KOPT-K1 (cell line): ENCODE measurements at regions not wholly inside any gene's neighbourhood (a gene's known extent, or its start where the extent isn't known, plus 50 kb on each side); places are given as distances from the start of the nearest gene placed in this dataset.

Source experiments
- H3K27ac ChIP-seq: fragments of 200-600 bp; sonication (generic); 2 replicates; pipeline ENCODE4 v1.5.1; 2016; ENCODE audit warnings: antibody characterized with exemption, mild to moderate bottlenecking, low read depth, low read length; ENCODE audit not compliant: poor library complexity, severe bottlenecking
- H3K36me3 ChIP-seq: fragments of 200-600 bp; sonication (generic); 2 replicates; pipeline ENCODE4 v1.5.1; 2017; ENCODE audit warnings: antibody characterized with exemption, mild to moderate bottlenecking, low read length, moderate library complexity; ENCODE audit not compliant: insufficient read depth
- H3K9me3 ChIP-seq: fragments of 200-600 bp; sonication (generic); 2 replicates; pipeline ENCODE4 v1.5.1; 2017; ENCODE audit warnings: antibody characterized with exemption, low read length, mild to moderate bottlenecking; ENCODE audit not compliant: insufficient read depth, poor library complexity, severe bottlenecking

- Histone ChIP-seq H3K9me3 (peaks cover 14% of the 10 kb centered on the region), H3K27ac (no peak overlapping the region), H3K36me3 (no peaks in the 10 kb centered on the region)
These were observed 289.5 kb upstream of the RGS6 start for GRCh38 chr14:71642715-71643114.

- Histone ChIP-seq H3K36me3 (peaks cover 4% of the 10 kb centered on the region; the same call in 1 of the 2 replicates), H3K9me3 (peaks cover 14% of the 10 kb centered on the region), H3K27ac (no peak overlapping the region)
These were observed 286.6 kb upstream of the RGS6 start for GRCh38 chr14:71645656-71646055.

GRCh38 chr14:71646518-71646917 lies 285.7 kb upstream of the RGS6 start:
- no peak overlapping the region for H3K27ac ChIP-seq
- peaks cover 6% of the 10 kb centered on the region; the same call in 1 of the 2 replicates for H3K36me3 ChIP-seq

GRCh38 chr14:71647086-71647784 lies 285.0 kb upstream of the RGS6 start:
- Histone ChIP-seq H3K36me3 (peaks cover 8% of the 10 kb centered on the region; the same call in 1 of the 2 replicates), H3K9me3 (peaks cover 13% of the 10 kb centered on the region), H3K27ac (no peak overlapping the region)

More at GRCh38 chr14:71646518-71646917, 285.7 kb upstream of the RGS6 start:
- peaks cover 14% of the 10 kb centered on the region for H3K9me3 ChIP-seq

- Histone ChIP-seq H3K27ac (no peak overlapping the region), H3K36me3 (peaks cover 8% of the 10 kb centered on the region; the same call in 1 of the 2 replicates), H3K9me3 (peaks cover 16% of the 10 kb centered on the region)
These were observed 283.5 kb upstream of the RGS6 start for GRCh38 chr14:71648725-71649124.

GRCh38 chr14:71650187-71650755 lies 282.0 kb upstream of the RGS6 start:
- Histone ChIP-seq H3K36me3 (peaks cover 8% of the 10 kb centered on the region; the same call in 1 of the 2 replicates), H3K9me3 (peaks cover 16% of the 10 kb centered on the region), H3K27ac (no peak overlapping the region)

GRCh38 chr14:71651228-71651627 lies 281.0 kb upstream of the RGS6 start:
- peaks cover 8% of the 10 kb centered on the region; the same call in 1 of the 2 replicates for H3K36me3 ChIP-seq
- no peak overlapping the region for H3K27ac ChIP-seq
- H3K9me3 ChIP-seq: peaks cover 16% of the 10 kb centered on the region

GRCh38 chr14:71652368-71652767 lies 279.9 kb upstream of the RGS6 start:
- Histone ChIP-seq H3K27ac (no peak overlapping the region), H3K36me3 (peaks cover 8% of the 10 kb centered on the region; the same call in 1 of the 2 replicates), H3K9me3 (peaks cover 16% of the 10 kb centered on the region)

- H3K27ac ChIP-seq: no peak overlapping the region
- peaks cover 16% of the 10 kb centered on the region for H3K9me3 ChIP-seq
- peaks cover 8% of the 10 kb centered on the region; the same call in 1 of the 2 replicates for H3K36me3 ChIP-seq
These were observed 277.4 kb upstream of the RGS6 start for GRCh38 chr14:71654810-71655209.

- Histone ChIP-seq H3K27ac (no peak overlapping the region), H3K9me3 (peaks cover under 1% of the 10 kb centered on the region), H3K36me3 (peaks cover 6% of the 10 kb centered on the region)
These were observed 273.9 kb upstream of the RGS6 start for GRCh38 chr14:71658261-71658860.

- peaks cover 6% of the 10 kb centered on the region for H3K36me3 ChIP-seq
- no peak overlapping the region for H3K27ac ChIP-seq
- H3K9me3 ChIP-seq: no peaks in the 10 kb centered on the region
These were observed 273.1 kb upstream of the RGS6 start for GRCh38 chr14:71659159-71659558.

- Histone ChIP-seq H3K27ac (no peak overlapping the region), H3K36me3 (peaks cover 6% of the 10 kb centered on the region), H3K9me3 (no peaks in the 10 kb centered on the region)
These were observed 270.8 kb upstream of the RGS6 start for GRCh38 chr14:71661441-71661840.

- no peaks in the 10 kb centered on the region for H3K9me3 ChIP-seq
- peaks cover 6% of the 10 kb centered on the region for H3K36me3 ChIP-seq
- no peak overlapping the region for H3K27ac ChIP-seq
These were observed 269.9 kb upstream of the RGS6 start for GRCh38 chr14:71662291-71662790.

- Histone ChIP-seq H3K36me3 (peaks cover 6% of the 10 kb centered on the region), H3K27ac (no peak overlapping the region)
These were observed 267.1 kb upstream of the RGS6 start for GRCh38 chr14:71665157-71665556.

GRCh38 chr14:71665781-71666180 lies 266.4 kb upstream of the RGS6 start:
- Histone ChIP-seq H3K27ac (no peak overlapping the region), H3K36me3 (peaks cover 6% of the 10 kb centered on the region), H3K9me3 (no peaks in the 10 kb centered on the region)

More at GRCh38 chr14:71665157-71665556, 267.1 kb upstream of the RGS6 start:
- H3K9me3 ChIP-seq: no peaks in the 10 kb centered on the region
